ENCODE measurements at regions not wholly inside any gene's neighbourhood (a gene's known extent, or its start where the extent isn't known, plus 50 kb on each side); places are given as distances from the start of the nearest gene placed in this dataset.

GRCh38 chr9:79780559-79780958 is 208.8 kb downstream of the TLE4 start:
- DNase-seq (ENCODE audit: low spot score) = no peak
- ATAC-seq (ENCODE audit: low FRiP score) = no peak
- TF ChIP-seq CTCF (IDR thresholded peaks at IDR 0.05) = no peak

GRCh38 chr9:79779901-79780300 is 208.1 kb downstream of the TLE4 start:
- TF ChIP-seq CTCF (IDR thresholded peaks at IDR 0.05) = no peak
- no peak for DNase-seq (ENCODE audit: low spot score)
- no peak for ATAC-seq (ENCODE audit: low FRiP score)

- DNase-seq (ENCODE audit: low spot score) (no peak), ATAC-seq (ENCODE audit: low FRiP score) (no peak)
- no peak for TF ChIP-seq CTCF (IDR thresholded peaks at IDR 0.05)
Measured at GRCh38 chr9:79778581-79778980, 206.8 kb downstream of the TLE4 start.

GRCh38 chr9:79776581-79776980 is 204.8 kb downstream of the TLE4 start:
- no peak for TF ChIP-seq CTCF (IDR thresholded peaks at IDR 0.05)
- ATAC-seq (ENCODE audit: low FRiP score) (no peak), DNase-seq (ENCODE audit: low spot score) (no peak)
